ENCODE measurements at regions not wholly inside any gene's neighbourhood (a gene's known extent, or its start where the extent isn't known, plus 50 kb on each side); places are given as distances from the start of the nearest gene placed in this dataset.

GRCh38 chr11:13105237-13105844 is 96.2 kb downstream of the RASSF10 start:
- no peak for DNase-seq

- no peak for DNase-seq
Observed at GRCh38 chr11:13107544-13108044, 98.5 kb downstream of the RASSF10 start.

GRCh38 chr11:13108416-13108815 is 99.3 kb downstream of the RASSF10 start:
- DNase-seq = no peak

- DNase-seq = no peak
Observed at GRCh38 chr11:13109616-13110015, 100.5 kb downstream of the RASSF10 start.

GRCh38 chr11:13110145-13110544 is 101.0 kb downstream of the RASSF10 start:
- DNase-seq = no peak

GRCh38 chr11:13110929-13111812 is 102.1 kb downstream of the RASSF10 start:
- no peak for DNase-seq

GRCh38 chr11:13111813-13112130 is 102.7 kb downstream of the RASSF10 start:
- DNase-seq = no peak

- DNase-seq = no peak
Observed at GRCh38 chr11:13114566-13115379, 105.7 kb downstream of the RASSF10 start.

- no peak for DNase-seq
Observed at GRCh38 chr11:13115380-13115675, 106.2 kb downstream of the RASSF10 start.

- no peak for DNase-seq
Observed at GRCh38 chr11:13116491-13116890, 107.4 kb downstream of the RASSF10 start.

- DNase-seq = no peak
Observed at GRCh38 chr11:13117344-13117743, 108.2 kb downstream of the RASSF10 start.

- DNase-seq = no peak
Observed at GRCh38 chr11:13118194-13118593, 109.1 kb downstream of the RASSF10 start.

- DNase-seq = no peak
Observed at GRCh38 chr11:13118650-13119049, 109.5 kb downstream of the RASSF10 start.

GRCh38 chr11:13119361-13119760 is 110.2 kb downstream of the RASSF10 start:
- no peak for DNase-seq

GRCh38 chr11:13119941-13120520 is 110.9 kb downstream of the RASSF10 start:
- no peak for DNase-seq

GRCh38 chr11:13120691-13121090 is 111.6 kb downstream of the RASSF10 start:
- no peak for DNase-seq

GRCh38 chr11:13126430-13126829 is 117.3 kb downstream of the RASSF10 start:
- DNase-seq = no peak

- no peak for DNase-seq
Observed at GRCh38 chr11:13127161-13127560, 118.0 kb downstream of the RASSF10 start.

GRCh38 chr11:13128354-13128753 is 119.2 kb downstream of the RASSF10 start:
- DNase-seq = no peak

GRCh38 chr11:13134066-13134465 is 125.0 kb downstream of the RASSF10 start:
- no peak for DNase-seq

GRCh38 chr11:13134886-13135285 is 125.8 kb downstream of the RASSF10 start:
- no peak for DNase-seq

- no peak for DNase-seq
Observed at GRCh38 chr11:13135385-13136271, 126.5 kb downstream of the RASSF10 start.
